Inflammatory macrophage treated with lipopolysaccharide for 4 hours (primary cell): ENCODE measurements at regions not wholly inside any gene's neighbourhood (a gene's known extent, or its start where the extent isn't known, plus 50 kb on each side); places are given as distances from the start of the nearest gene placed in this dataset.

Experiments used
- DNase-seq: peaks from one replicate; pipeline ENCODE4 v3.0.0-alpha.2; 2020

DNA sequence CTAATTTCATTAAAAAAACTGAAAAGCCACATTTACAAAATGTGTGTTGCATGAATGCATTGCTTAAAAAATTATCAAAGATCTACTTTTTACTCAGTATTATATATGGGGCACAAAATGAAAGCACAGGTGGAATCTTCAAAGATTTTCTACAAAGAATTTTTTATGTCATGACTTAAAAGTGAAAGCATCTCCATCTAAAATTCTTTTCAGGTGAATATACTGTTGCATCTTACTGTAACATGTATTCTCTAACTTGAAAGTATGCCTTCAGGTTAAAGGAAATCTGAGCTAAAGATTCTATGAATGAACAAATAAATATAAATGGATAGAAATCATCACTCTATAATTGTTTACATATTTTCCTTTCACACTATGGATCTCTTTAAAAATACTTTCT lies 66.8 kb upstream of the WDR75 start:
- no peak for DNase-seq

DNA sequence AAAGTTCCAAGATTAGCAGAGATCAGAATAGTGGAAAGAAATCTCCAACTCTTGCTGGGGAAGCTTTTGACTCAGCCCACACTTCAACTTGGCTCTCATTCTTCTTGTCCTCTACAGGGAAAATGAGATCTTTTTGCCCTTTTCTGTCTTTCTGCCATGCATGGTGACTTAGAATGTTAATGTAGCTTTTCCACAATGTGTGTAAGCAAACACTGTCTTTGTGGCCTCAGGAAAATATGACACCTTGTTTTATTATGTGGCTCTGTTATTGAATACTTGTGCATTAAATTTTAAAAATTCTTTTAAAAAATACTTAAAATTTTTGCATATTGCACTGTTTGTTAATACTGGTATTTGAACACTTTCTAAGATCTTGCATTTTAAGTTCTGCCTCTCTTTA lies 65.4 kb upstream of the WDR75 start:
- no peak for DNase-seq

DNA sequence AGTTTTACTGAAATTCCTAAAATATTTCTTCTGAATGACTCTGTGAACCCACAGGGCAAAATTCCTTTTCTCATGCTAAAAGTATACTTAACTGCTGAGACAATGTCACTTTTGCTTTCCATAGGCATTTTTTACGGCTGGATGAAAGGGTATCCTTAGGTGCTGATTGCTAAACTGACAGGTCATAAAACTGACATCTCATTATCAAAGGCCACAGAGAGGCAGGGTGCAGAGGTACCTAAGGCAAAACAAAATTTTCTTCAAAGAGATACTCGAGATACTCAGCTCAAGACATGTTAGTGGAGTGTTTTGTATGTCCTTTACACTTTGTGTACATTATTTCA lies 62.0 kb upstream of the WDR75 start:
- no peak for DNase-seq

DNA sequence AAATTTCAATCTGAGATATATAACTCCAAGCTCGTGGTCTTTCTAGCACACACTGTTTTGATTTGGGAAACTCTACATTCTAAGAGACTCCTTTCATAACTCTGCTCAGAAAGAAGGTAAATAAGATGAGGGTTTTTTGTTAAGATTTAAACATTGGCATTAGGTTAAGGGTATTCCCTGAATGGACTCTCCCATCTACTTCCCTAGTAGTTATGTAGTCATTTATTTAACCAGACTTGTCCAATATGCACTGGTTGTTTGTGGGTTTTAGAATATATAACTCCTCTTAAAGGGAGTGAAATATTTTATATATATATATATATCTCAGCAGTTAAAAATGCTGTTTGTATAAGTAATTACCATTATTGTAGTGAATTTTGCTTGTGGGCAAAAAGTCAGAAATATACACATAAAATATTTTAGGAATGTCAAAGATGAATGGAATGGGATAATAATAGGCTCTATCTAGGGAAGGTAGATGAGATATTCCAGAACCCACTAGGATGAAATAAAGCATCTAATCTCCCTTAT lies 61.5 kb upstream of the WDR75 start:
- no peak for DNase-seq

DNA sequence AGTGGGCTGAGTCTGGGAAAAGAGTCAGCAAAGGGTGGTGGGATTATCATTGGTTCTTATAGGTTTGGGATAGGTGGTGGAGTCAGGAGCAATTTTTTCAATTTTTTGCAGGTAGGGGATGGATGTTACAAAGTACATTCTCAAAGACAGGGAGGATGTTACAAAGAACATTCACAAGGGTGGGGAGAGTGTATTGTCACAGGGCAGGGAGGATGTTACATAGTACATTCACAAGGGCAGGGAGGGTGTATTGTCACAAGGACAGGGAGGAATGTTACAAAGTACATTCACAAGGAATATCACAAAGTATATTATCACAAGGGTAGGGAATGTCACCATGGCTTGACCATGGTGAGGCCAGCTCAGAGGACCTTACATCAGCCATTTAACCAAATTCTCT lies 58.6 kb upstream of the WDR75 start:
- no peak for DNase-seq

DNA sequence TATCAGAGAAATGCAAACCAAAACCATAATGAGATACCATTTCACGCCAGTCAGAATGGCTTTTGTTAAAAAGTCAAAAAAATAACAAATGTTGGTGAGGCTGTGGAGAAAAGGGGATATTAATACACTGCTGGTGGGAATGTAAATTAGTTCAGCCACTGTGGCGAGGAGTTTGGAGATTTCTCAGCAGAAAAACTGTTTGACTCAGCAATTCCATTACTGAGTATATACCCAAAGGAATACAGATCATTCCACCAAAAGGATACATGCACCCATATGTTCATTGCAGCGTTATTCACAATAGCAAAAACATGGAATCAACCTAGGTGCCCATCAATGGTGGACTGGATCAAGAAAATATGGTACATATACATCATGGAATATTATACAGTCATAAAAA lies 54.5 kb upstream of the WDR75 start:
- DNase-seq: no peak

DNA sequence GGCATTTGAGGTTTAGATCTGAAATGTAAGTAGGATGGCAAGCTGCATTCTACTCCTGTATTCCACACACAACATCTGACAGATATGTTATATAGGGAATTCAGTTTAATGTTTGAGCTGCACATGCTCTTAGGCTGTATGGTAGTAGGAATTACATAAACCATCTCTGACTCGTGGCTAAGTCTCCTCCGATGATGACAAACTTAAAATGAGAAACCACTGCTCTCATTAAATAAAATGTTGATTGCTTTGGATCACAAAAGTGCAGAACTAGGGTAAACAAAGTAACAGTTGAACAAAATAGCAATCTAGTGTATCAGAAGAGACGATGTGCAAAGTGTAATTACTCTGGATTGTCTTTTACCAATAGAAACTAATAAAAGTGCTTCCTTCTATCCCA lies 50.1 kb upstream of the WDR75 start:
- DNase-seq: no peak
